Panc1 (cell line): ENCODE measurements at regions not wholly inside any gene's neighbourhood (a gene's known extent, or its start where the extent isn't known, plus 50 kb on each side); places are given as distances from the start of the nearest gene placed in this dataset.

Experiments used
- CTCF ChIP-seq: fragments of 450-650 bp; IDR thresholded peaks from 2 replicates; pipeline ENCODE4 v1.5.1; 2017; ENCODE audit warnings: mild to moderate bottlenecking
- POLR2AphosphoS5 ChIP-seq: IDR thresholded peaks from 2 replicates; pipeline ENCODE4 v1.6.1; 2012; ENCODE audit warnings: mild to moderate bottlenecking, low read depth, low read length, moderate library complexity
- REST ChIP-seq, 2 experiments: IDR thresholded peaks; 2 replicates each; pipeline ENCODE4 v1.6.1; 2011 to 2012; ENCODE audit warnings: low read depth in 2 of 2, control low read depth in 1 of 2, low read length in 1 of 2, mild to moderate bottlenecking in 1 of 2, moderate library complexity in 1 of 2; ENCODE audit not compliant: insufficient read depth in 1 of 2
- SIN3A ChIP-seq: IDR thresholded peaks from 2 replicates; pipeline ENCODE4 v1.6.1; 2012; ENCODE audit warnings: low read depth, mild to moderate bottlenecking, low read length, moderate library complexity, borderline replicate concordance; ENCODE audit not compliant: insufficient read depth

- no peak for TF ChIP-seq CTCF
- no peak for TF ChIP-seq REST (IDR thresholded peaks at IDR 0.05; ENCODE audit: insufficient read depth in 1 of 2, low read depth in 2 of 2, low read length in 1 of 2)
- no peak for TF ChIP-seq POLR2AphosphoS5
- no peak for TF ChIP-seq SIN3A
Measured at GRCh38 chrX:20623448-20623847, 356.7 kb upstream of the RPS6KA3 start.
